ENCODE measurements at regions not wholly inside any gene's neighbourhood (a gene's known extent, or its start where the extent isn't known, plus 50 kb on each side); places are given as distances from the start of the nearest gene placed in this dataset.

- H3K36me3 Mint-ChIP-seq: no peaks in the 10 kb centered on the region
- Histone ChIP-seq H3K27me3 (ENCODE audit: control insufficient read depth in 2 of 2, insufficient read depth in 2 of 2, low read length in 2 of 2) (no peaks in the 10 kb centered on the region), H3K36me3 (ENCODE audit: control insufficient read depth in 2 of 3, insufficient read depth in 3 of 3, low read length in 3 of 3) (no peaks in the 10 kb centered on the region), H3K4me1 (ENCODE audit: control insufficient read depth in 2 of 2, insufficient read depth in 2 of 2, low read length in 2 of 2) (no peaks in the 10 kb centered on the region), H3K27ac (ENCODE audit: low read depth, low read length) (no peak overlapping the region), H3K9me3 (ENCODE audit: control insufficient read depth in 2 of 3, low read length in 3 of 3) (no peaks in the 10 kb centered on the region), H3K4me3 (ENCODE audit: low read length) (no peak overlapping the region)
- peaks cover 0 to 3% (median 0%) of the 10 kb centered on the region in 5 donors for H3K27me3 Mint-ChIP-seq
- ATAC-seq (no peak), DNase-seq (no peak)
- ChIA-PET CTCF (no interaction called here), POLR2A (no interaction called here)
- intact Hi-C loops (cut with micrococcal nuclease): loop anchor here in 1 of 2 donors (2.0 kb wide), 1 partner anchor 20 kb away; no protein-coding TSS in a partner anchor
- H3K4me3 Mint-ChIP-seq: no peak overlapping the region
- no peak overlapping the region for H3K27ac Mint-ChIP-seq
- no peaks in the 10 kb centered on the region for H3K4me1 Mint-ChIP-seq
- H3K9me3 Mint-ChIP-seq: peaks cover 0 to 3% (median 0%) of the 10 kb centered on the region in 11 donors
Measured at GRCh38 chr7:82534684-82535083, 91.1 kb upstream of the CACNA2D1 start.

DNA sequence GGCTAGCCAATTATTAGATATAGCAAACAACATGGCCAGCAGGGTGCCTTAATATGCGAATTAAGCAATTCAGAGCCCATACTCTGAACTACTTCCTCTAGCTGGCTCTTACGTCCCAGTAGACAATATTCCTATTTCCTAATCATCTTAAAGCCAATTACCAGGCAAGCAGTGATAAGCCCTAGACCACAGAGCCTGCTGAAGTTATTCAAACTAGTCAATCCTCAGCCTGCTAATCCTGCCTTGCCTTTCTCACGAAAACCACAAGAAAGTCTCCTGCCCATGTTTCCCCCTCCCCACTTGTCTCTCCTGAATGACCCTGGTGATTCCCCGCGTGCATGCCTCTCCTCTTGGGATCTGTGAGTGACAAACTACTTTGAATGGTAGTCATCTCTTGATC, 86.8 kb upstream of the CACNA2D1 start:
- no peaks in the 10 kb centered on the region for H3K9me3 ChIP-seq (ENCODE audit: control insufficient read depth in 2 of 3, low read length in 3 of 3)
- H3K4me1 Mint-ChIP-seq: no peaks in the 10 kb centered on the region
- peaks cover 0 to 3% (median 0%) of the 10 kb centered on the region in 5 donors for H3K27me3 Mint-ChIP-seq
- H3K27ac Mint-ChIP-seq: no peak overlapping the region
- no peak overlapping the region for H3K4me3 Mint-ChIP-seq
- H3K4me1 ChIP-seq (ENCODE audit: control insufficient read depth in 2 of 2, insufficient read depth in 2 of 2, low read length in 2 of 2): no peaks in the 10 kb centered on the region
- H3K36me3 Mint-ChIP-seq: no peaks in the 10 kb centered on the region
- ATAC-seq (no peak), DNase-seq (no peak)
- ChIA-PET POLR2A (no interaction called here), CTCF (no interaction called here)
- H3K36me3 ChIP-seq (ENCODE audit: control insufficient read depth in 2 of 3, insufficient read depth in 3 of 3, low read length in 3 of 3): no peaks in the 10 kb centered on the region
- H3K9me3 Mint-ChIP-seq: peaks cover 0 to 5% (median 0%) of the 10 kb centered on the region in 11 donors
- H3K27ac ChIP-seq (ENCODE audit: low read depth, low read length): no peak overlapping the region
- no peaks in the 10 kb centered on the region for H3K27me3 ChIP-seq (ENCODE audit: control insufficient read depth in 2 of 2, insufficient read depth in 2 of 2, low read length in 2 of 2)
- intact Hi-C loops (cut with micrococcal nuclease): no loop called here
- no peak overlapping the region for H3K4me3 ChIP-seq (ENCODE audit: low read length)

DNA sequence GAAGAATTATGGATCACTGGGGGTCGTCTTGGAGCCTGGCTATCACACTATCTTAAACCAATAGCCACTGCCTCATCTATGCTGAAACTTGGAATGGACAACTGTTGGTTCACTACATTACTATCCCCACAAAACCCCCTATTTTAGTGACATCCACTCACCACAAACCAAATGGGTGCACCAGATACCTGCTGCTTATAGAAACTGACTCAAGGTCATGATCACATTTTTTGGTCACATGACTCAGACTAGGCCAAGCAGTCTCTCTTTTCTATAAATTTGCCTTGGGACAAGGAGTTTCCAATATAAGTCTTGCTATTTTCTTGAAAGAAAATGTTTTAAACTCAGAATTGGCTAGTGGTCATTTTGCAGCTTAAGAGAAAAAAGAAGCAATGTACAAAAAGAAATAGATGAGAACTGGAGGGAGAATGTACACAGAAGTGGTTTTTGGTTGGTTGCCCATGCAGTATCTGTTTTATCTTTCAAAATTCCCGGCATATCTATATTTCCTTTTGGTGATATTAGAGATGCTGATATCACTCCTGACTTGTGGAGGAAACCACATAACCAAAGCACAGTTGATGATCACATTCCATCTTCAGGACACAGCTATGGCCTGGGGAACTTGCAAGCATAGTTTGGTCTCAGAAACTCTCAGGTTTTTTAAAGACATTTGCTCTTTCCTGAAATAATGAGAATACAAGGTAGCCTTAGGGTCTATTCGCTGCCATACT, 85.2 kb upstream of the CACNA2D1 start:
- Mint-ChIP-seq H3K4me3 (no peak overlapping the region), H3K36me3 (no peaks in the 10 kb centered on the region), H3K27me3 (peaks cover 0 to 3% (median 0%) of the 10 kb centered on the region in 5 donors), H3K4me1 (no peaks in the 10 kb centered on the region), H3K27ac (no peak overlapping the region), H3K9me3 (peaks cover 0 to 5% (median 0%) of the 10 kb centered on the region in 11 donors)
- no peaks in the 10 kb centered on the region for H3K36me3 ChIP-seq (ENCODE audit: control insufficient read depth in 2 of 3, insufficient read depth in 3 of 3, low read length in 3 of 3)
- H3K27ac ChIP-seq (ENCODE audit: low read depth, low read length): no peak overlapping the region
- no peak for DNase-seq
- intact Hi-C loops (cut with micrococcal nuclease): no loop called here
- CTCF ChIA-PET: no interaction called here
- no peaks in the 10 kb centered on the region for H3K9me3 ChIP-seq (ENCODE audit: control insufficient read depth in 2 of 3, low read length in 3 of 3)
- ATAC-seq: no peak
- no peaks in the 10 kb centered on the region for H3K4me1 ChIP-seq (ENCODE audit: control insufficient read depth in 2 of 2, insufficient read depth in 2 of 2, low read length in 2 of 2)
- no peaks in the 10 kb centered on the region for H3K27me3 ChIP-seq (ENCODE audit: control insufficient read depth in 2 of 2, insufficient read depth in 2 of 2, low read length in 2 of 2)
- no peak overlapping the region for H3K4me3 ChIP-seq (ENCODE audit: low read length)
- POLR2A ChIA-PET: no interaction called here

DNA sequence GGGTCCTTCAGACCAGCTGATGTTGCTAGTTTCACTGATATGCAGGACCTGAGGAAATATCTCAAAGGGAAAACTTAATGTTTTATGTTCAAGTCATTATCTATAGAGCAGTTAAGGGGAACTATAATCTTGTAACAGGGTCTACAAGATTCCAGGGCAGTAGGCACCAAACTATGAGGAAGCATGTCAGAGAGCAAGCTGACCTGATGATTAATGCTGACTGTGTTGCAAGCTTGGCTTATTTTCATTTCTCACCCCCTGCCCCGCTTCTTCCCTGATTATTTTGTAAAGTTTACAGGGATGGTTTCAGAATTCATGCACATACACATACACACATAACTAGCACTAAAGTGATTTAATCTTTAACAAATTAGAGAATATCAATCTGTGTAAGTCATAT, 84.3 kb upstream of the CACNA2D1 start:
- Mint-ChIP-seq H3K27me3 (peaks cover 0 to 3% (median 0%) of the 10 kb centered on the region in 5 donors), H3K27ac (no peak overlapping the region), H3K36me3 (no peaks in the 10 kb centered on the region), H3K4me3 (no peak overlapping the region), H3K4me1 (no peaks in the 10 kb centered on the region), H3K9me3 (peaks cover 0 to 5% (median 0%) of the 10 kb centered on the region in 11 donors)
- intact Hi-C loops (cut with micrococcal nuclease): no loop called here
- DNase-seq: no peak
- no peaks in the 10 kb centered on the region for H3K27me3 ChIP-seq (ENCODE audit: control insufficient read depth in 2 of 2, insufficient read depth in 2 of 2, low read length in 2 of 2)
- no peaks in the 10 kb centered on the region for H3K36me3 ChIP-seq (ENCODE audit: control insufficient read depth in 2 of 3, insufficient read depth in 3 of 3, low read length in 3 of 3)
- no peak overlapping the region for H3K27ac ChIP-seq (ENCODE audit: low read depth, low read length)
- CTCF ChIA-PET: interaction anchor here (0.6 kb wide), 1 partner anchor 1580 kb away, joined by 3 read pairs; no protein-coding TSS in a partner anchor
- no peaks in the 10 kb centered on the region for H3K4me1 ChIP-seq (ENCODE audit: control insufficient read depth in 2 of 2, insufficient read depth in 2 of 2, low read length in 2 of 2)
- H3K9me3 ChIP-seq (ENCODE audit: control insufficient read depth in 2 of 3, low read length in 3 of 3): no peaks in the 10 kb centered on the region
- ATAC-seq: no peak
- POLR2A ChIA-PET: no interaction called here
- no peak overlapping the region for H3K4me3 ChIP-seq (ENCODE audit: low read length)

GRCh38 chr7:82521906-82522445, 78.4 kb upstream of the CACNA2D1 start:
- Mint-ChIP-seq H3K27me3 (no peaks in the 10 kb centered on the region), H3K4me1 (no peaks in the 10 kb centered on the region), H3K9me3 (peaks cover 0 to 2% (median 0%) of the 10 kb centered on the region in 11 donors), H3K4me3 (no peak overlapping the region), H3K36me3 (no peaks in the 10 kb centered on the region), H3K27ac (no peak overlapping the region)
- Histone ChIP-seq H3K27me3 (ENCODE audit: control insufficient read depth in 2 of 2, insufficient read depth in 2 of 2, low read length in 2 of 2) (no peaks in the 10 kb centered on the region), H3K4me3 (ENCODE audit: low read length) (no peak overlapping the region), H3K36me3 (ENCODE audit: control insufficient read depth in 2 of 3, insufficient read depth in 3 of 3, low read length in 3 of 3) (no peaks in the 10 kb centered on the region), H3K27ac (ENCODE audit: low read depth, low read length) (no peak overlapping the region), H3K9me3 (ENCODE audit: control insufficient read depth in 2 of 3, low read length in 3 of 3) (no peaks in the 10 kb centered on the region), H3K4me1 (ENCODE audit: control insufficient read depth in 2 of 2, insufficient read depth in 2 of 2, low read length in 2 of 2) (no peaks in the 10 kb centered on the region)
- CTCF ChIA-PET: no interaction called here
- POLR2A ChIA-PET: no interaction called here
- DNase-seq: no peak
- ATAC-seq: no peak
- intact Hi-C loops (cut with micrococcal nuclease): no loop called here

DNA sequence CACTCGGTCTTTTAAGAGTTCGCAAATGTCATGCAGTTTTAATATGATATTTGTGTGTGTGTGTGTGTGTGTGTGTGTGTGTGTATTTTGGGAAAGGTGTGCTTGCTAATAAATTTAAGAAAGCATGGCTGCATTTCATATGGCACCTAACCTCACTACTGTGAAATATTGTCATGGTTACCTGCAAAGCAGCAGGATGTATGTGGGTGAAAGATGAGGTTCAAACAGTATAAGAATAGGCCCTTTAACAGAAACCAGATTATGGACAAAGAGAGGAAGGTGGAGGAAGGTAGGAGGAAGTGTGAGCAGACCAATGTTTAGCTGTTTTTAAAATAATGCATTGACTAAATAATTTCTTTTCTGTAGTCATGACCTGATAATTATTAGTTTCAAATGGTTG, 73.5 kb upstream of the CACNA2D1 start:
- Histone ChIP-seq H3K9me3 (ENCODE audit: control insufficient read depth in 2 of 3, low read length in 3 of 3) (no peaks in the 10 kb centered on the region), H3K27ac (ENCODE audit: low read depth, low read length) (no peak overlapping the region), H3K36me3 (ENCODE audit: control insufficient read depth in 2 of 3, insufficient read depth in 3 of 3, low read length in 3 of 3) (no peaks in the 10 kb centered on the region), H3K4me1 (ENCODE audit: control insufficient read depth in 2 of 2, insufficient read depth in 2 of 2, low read length in 2 of 2) (no peaks in the 10 kb centered on the region), H3K27me3 (ENCODE audit: control insufficient read depth in 2 of 2, insufficient read depth in 2 of 2, low read length in 2 of 2) (no peaks in the 10 kb centered on the region), H3K4me3 (ENCODE audit: low read length) (no peak overlapping the region)
- Mint-ChIP-seq H3K27me3 (peaks cover 0 to 4% (median 0%) of the 10 kb centered on the region in 5 donors), H3K36me3 (no peaks in the 10 kb centered on the region), H3K4me3 (no peak overlapping the region), H3K4me1 (no peaks in the 10 kb centered on the region), H3K27ac (no peak overlapping the region), H3K9me3 (peaks cover 0 to 6% (median 0%) of the 10 kb centered on the region in 11 donors)
- ChIA-PET POLR2A (no interaction called here), CTCF (no interaction called here)
- ATAC-seq (no peak), DNase-seq (no peak)
- intact Hi-C loops (cut with micrococcal nuclease): loop anchor here in 1 of 2 donors (10.0 kb wide), 1 partner anchor 208 kb away; no protein-coding TSS in a partner anchor

- H3K4me3 Mint-ChIP-seq: no peak overlapping the region
- peaks cover 0 to 6% (median 2%) of the 10 kb centered on the region in 11 donors for H3K9me3 Mint-ChIP-seq
- intact Hi-C loops (cut with micrococcal nuclease): loop anchor here in 1 of 2 donors (10.0 kb wide), 1 partner anchor 213 kb away; no protein-coding TSS in a partner anchor
- DNase-seq: no peak
- no peaks in the 10 kb centered on the region for H3K4me1 ChIP-seq (ENCODE audit: control insufficient read depth in 2 of 2, insufficient read depth in 2 of 2, low read length in 2 of 2)
- no peaks in the 10 kb centered on the region for H3K36me3 ChIP-seq (ENCODE audit: control insufficient read depth in 2 of 3, insufficient read depth in 3 of 3, low read length in 3 of 3)
- no peaks in the 10 kb centered on the region for H3K9me3 ChIP-seq (ENCODE audit: control insufficient read depth in 2 of 3, low read length in 3 of 3)
- no peak overlapping the region for H3K27ac ChIP-seq (ENCODE audit: low read depth, low read length)
- H3K27me3 Mint-ChIP-seq: peaks cover 0 to 9% (median 0%) of the 10 kb centered on the region in 5 donors
- no peak overlapping the region for H3K4me3 ChIP-seq (ENCODE audit: low read length)
- no peaks in the 10 kb centered on the region for H3K36me3 Mint-ChIP-seq
- no peak overlapping the region for H3K27ac Mint-ChIP-seq
- POLR2A ChIA-PET: no interaction called here
- CTCF ChIA-PET: no interaction called here
- H3K27me3 ChIP-seq (ENCODE audit: control insufficient read depth in 2 of 2, insufficient read depth in 2 of 2, low read length in 2 of 2): no peaks in the 10 kb centered on the region
- no peak for ATAC-seq
- H3K4me1 Mint-ChIP-seq: no peaks in the 10 kb centered on the region
Measured at GRCh38 chr7:82511542-82511941, 68.0 kb upstream of the CACNA2D1 start.
